Ovary (tissue), 3 donors: ENCODE measurements at regions not wholly inside any gene's neighbourhood (a gene's known extent, or its start where the extent isn't known, plus 50 kb on each side); places are given as distances from the start of the nearest gene placed in this dataset.

ENCODE experiments used
- CTCF ChIP-seq, 3 donors: fragments of 450-650 bp in 2 of 3; fragments of 200-600 bp in 1 of 3; IDR thresholded peaks; one replicate each; pipeline versions ENCODE4 v1.5.1 to v1.8.0; 2016 to 2022; ENCODE audit warnings: antibody characterized with exemption in 3 of 3, mild to moderate bottlenecking in 1 of 3
- POLR2A ChIP-seq: fragments of 450-650 bp; IDR thresholded peaks from one replicate; pipeline ENCODE4 v1.6.1; 2017; ENCODE audit warnings: antibody characterized with exemption, mild to moderate bottlenecking, moderate library complexity
- donor health status: DM: no; HTN: no; CAD: no.

- TF ChIP-seq POLR2A = no peak
- TF ChIP-seq CTCF (IDR thresholded peaks at IDR 0.05) = no peak
Measured at GRCh38 chr5:112097768-112098167, 321.3 kb downstream of the EPB41L4A start.
